ENCODE measurements at regions not wholly inside any gene's neighbourhood (a gene's known extent, or its start where the extent isn't known, plus 50 kb on each side); places are given as distances from the start of the nearest gene placed in this dataset.

DNA sequence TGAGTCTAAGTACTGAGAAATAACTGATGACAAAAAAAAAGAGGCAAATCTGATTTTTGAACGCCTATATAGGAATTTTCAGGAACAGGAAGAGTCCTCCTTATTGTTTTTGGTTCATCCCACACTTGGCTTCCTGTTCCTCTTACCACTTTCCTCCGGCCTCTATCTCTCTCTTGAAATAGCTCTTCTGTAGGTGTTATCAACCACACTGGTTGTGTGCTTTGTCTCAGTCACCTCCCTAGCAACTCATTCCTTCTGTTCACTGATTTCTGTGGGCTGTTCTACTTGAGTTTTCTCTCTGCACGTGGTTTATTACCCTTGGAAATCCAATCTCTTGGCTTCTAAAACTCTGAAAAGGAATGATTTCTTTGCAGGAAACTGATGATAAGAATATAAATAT, 78.7 kb upstream of the C11orf87 start:
- no peaks in the 10 kb centered on the region for H3K4me1 ChIP-seq
- no peaks in the 10 kb centered on the region for H3K9me3 ChIP-seq (ENCODE audit: control insufficient read depth, low read length)
- H3K4me2 ChIP-seq (ENCODE audit: low read length), result no peak overlapping the region
- TF ChIP-seq, protein P1, sequence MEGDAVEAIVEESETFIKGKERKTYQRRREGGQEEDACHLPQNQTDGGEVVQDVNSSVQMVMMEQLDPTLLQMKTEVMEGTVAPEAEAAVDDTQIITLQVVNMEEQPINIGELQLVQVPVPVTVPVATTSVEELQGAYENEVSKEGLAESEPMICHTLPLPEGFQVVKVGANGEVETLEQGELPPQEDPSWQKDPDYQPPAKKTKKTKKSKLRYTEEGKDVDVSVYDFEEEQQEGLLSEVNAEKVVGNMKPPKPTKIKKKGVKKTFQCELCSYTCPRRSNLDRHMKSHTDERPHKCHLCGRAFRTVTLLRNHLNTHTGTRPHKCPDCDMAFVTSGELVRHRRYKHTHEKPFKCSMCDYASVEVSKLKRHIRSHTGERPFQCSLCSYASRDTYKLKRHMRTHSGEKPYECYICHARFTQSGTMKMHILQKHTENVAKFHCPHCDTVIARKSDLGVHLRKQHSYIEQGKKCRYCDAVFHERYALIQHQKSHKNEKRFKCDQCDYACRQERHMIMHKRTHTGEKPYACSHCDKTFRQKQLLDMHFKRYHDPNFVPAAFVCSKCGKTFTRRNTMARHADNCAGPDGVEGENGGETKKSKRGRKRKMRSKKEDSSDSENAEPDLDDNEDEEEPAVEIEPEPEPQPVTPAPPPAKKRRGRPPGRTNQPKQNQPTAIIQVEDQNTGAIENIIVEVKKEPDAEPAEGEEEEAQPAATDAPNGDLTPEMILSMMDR (IDR thresholded peaks at IDR 0.05), result no peak
- H3K27me3 ChIP-seq (ENCODE audit: control insufficient read depth, insufficient read depth, low read length), result no peaks in the 10 kb centered on the region
- no peak overlapping the region for H3K27ac ChIP-seq
- no peak overlapping the region for H2AFZ ChIP-seq
- H3K79me2 ChIP-seq, result no peaks in the 10 kb centered on the region
- H3K4me3 ChIP-seq (ENCODE audit: low read depth, low read length), result no peak overlapping the region
- no peak overlapping the region for H3K9ac ChIP-seq
- H3K36me3 ChIP-seq (ENCODE audit: control insufficient read depth, insufficient read depth, low read length), result no peaks in the 10 kb centered on the region

DNA sequence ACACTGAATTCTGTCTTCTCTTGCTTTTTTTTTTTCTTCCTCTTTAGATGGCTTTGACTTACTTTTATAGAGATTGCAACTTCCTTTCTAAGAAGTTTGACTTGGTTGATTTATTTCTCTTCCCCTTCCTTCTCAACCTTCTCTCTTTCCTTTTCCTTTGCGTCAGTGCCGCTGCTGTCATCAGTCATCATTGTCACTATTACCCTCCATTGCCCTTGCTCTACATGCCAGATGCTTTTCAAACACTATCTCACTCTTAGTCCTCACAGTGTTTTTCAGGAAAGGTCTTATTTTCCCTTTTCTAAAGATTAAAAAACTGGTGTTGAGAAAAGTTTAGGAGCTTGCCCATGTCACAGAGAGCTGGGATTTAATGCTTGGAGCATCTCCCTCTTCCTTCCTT, 74.7 kb upstream of the C11orf87 start:
- TF ChIP-seq, protein P1 (IDR thresholded peaks at IDR 0.05), result no peak
- H3K27ac ChIP-seq, result no peak overlapping the region
- no peak overlapping the region for H2AFZ ChIP-seq
- no peaks in the 10 kb centered on the region for H3K79me2 ChIP-seq
- no peaks in the 10 kb centered on the region for H3K36me3 ChIP-seq (ENCODE audit: control insufficient read depth, insufficient read depth, low read length)
- H3K9ac ChIP-seq, result no peak overlapping the region
- no peaks in the 10 kb centered on the region for H3K27me3 ChIP-seq (ENCODE audit: control insufficient read depth, insufficient read depth, low read length)
- H3K4me3 ChIP-seq (ENCODE audit: low read depth, low read length), result no peak overlapping the region
- H3K4me1 ChIP-seq, result no peaks in the 10 kb centered on the region
- no peak overlapping the region for H3K4me2 ChIP-seq (ENCODE audit: low read length)
- H3K9me3 ChIP-seq (ENCODE audit: control insufficient read depth, low read length), result no peaks in the 10 kb centered on the region

DNA sequence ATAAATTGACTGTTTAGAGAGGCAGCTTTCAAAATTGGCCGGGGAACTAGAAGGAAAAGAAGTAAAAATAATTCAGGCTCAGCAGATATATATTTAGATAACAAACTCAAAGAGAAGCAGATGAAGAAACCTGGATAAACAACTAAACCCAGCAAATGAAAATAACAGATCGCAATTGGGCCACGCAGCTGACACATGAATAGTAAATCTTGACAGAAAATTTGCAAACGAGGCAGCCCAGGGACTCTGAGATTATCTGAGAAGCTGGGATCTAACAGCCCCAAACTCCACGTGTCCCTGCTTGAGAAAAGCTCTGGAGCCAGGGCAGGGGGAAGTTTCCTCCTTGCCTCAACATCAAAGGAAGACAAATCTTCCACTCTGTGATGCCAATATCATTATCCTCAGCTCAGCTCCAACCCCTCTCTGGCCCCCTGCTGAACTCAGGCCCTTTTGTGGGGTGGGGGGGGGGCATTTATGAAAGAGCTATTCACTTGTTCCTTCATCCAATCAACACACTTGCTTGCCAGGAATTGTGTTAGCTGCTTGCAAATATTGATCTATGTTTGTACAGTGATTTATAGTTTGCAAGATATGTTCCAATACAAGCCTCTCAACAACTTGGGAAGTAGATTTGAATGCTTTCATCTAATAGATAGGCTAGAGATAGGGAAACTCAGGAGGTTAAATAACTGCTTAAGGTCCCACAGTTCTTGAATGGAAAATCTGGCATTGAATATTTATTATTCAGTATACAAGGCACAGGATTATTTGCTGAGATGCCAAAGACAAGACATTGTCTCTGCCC, 72.5 kb upstream of the C11orf87 start:
- Histone ChIP-seq H3K9ac (no peak overlapping the region), H3K4me3 (ENCODE audit: low read depth, low read length) (no peak overlapping the region), H3K27me3 (ENCODE audit: control insufficient read depth, insufficient read depth, low read length) (no peaks in the 10 kb centered on the region), H3K4me2 (ENCODE audit: low read length) (no peak overlapping the region), H2AFZ (no peak overlapping the region), H3K9me3 (ENCODE audit: control insufficient read depth, low read length) (no peaks in the 10 kb centered on the region), H3K27ac (no peak overlapping the region), H3K4me1 (no peaks in the 10 kb centered on the region), H3K79me2 (no peaks in the 10 kb centered on the region), H3K36me3 (ENCODE audit: control insufficient read depth, insufficient read depth, low read length) (no peaks in the 10 kb centered on the region)
- TF ChIP-seq, protein P1 (IDR thresholded peaks at IDR 0.05), result no peak

DNA sequence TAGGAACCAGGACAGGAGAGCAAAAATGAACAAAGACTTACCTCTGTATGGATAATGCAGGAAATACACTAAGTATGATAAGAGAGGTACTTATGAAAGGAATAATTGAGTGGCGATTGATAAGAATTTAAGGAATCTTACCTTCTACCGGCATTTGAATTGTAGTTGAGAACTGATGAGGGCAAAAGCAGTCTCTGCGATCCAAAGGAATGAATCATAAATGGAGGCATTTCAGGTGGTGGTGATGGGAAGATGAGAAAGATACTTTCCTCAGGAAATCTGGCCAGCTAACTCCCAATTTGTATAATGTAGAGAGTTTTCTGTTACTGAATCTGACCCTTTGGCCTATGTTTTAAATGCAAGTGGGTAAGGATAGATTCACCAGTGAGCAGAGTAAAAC, 71.9 kb upstream of the C11orf87 start:
- H3K27me3 ChIP-seq (ENCODE audit: control insufficient read depth, insufficient read depth, low read length), result no peaks in the 10 kb centered on the region

More for the DNA sequence above, 71.9 kb upstream of the C11orf87 start:
- Histone ChIP-seq H3K79me2 (no peaks in the 10 kb centered on the region), H3K27ac (no peak overlapping the region), H3K36me3 (ENCODE audit: control insufficient read depth, insufficient read depth, low read length) (no peaks in the 10 kb centered on the region), H3K9ac (no peak overlapping the region), H3K4me3 (ENCODE audit: low read depth, low read length) (no peak overlapping the region), H3K4me2 (ENCODE audit: low read length) (no peak overlapping the region), H3K4me1 (no peaks in the 10 kb centered on the region), H2AFZ (no peak overlapping the region), H3K9me3 (ENCODE audit: control insufficient read depth, low read length) (no peaks in the 10 kb centered on the region)
- TF ChIP-seq, protein P1 (IDR thresholded peaks at IDR 0.05), result no peak
